Keratinocyte (primary cell): ENCODE measurements at regions not wholly inside any gene's neighbourhood (a gene's known extent, or its start where the extent isn't known, plus 50 kb on each side); places are given as distances from the start of the nearest gene placed in this dataset.

Experiments
- DNase-seq: peaks from one replicate; pipeline ENCODE4 v3.0.0-alpha.2; 2011; ENCODE audit warnings: low read depth, missing footprints, low spot score
- FAIRE-seq: peaks from 2 replicates; lab custom pipeline; 2011; peaks lifted over from hg19 to GRCh38; lab: Jason Lieb, UNC
- H2AFZ ChIP-seq: 2 replicates; pipeline ENCODE4 v1.6.0; 2012; ENCODE audit warnings: low read length, control low read depth, inconsistent platforms; ENCODE audit not compliant: control insufficient read depth
- H3K27ac ChIP-seq: 2 replicates; pipeline ENCODE4 v1.5.1; 2011; ENCODE audit warnings: low read length; ENCODE audit not compliant: control insufficient read depth, insufficient read depth
- H3K27me3 ChIP-seq: 3 replicates; pipeline ENCODE4 v1.6.0; 2011; ENCODE audit warnings: low read length; ENCODE audit not compliant: control insufficient read depth, insufficient read depth; ENCODE audit errors: extremely low read depth
- H3K36me3 ChIP-seq, 2 experiments: 2 replicates in 1 of 2; 3 replicates in 1 of 2; pipeline ENCODE4 v1.5.1; 2011; ENCODE audit warnings: low read length in 2 of 2, mild to moderate bottlenecking in 1 of 2; ENCODE audit not compliant: control insufficient read depth in 2 of 2, insufficient read depth in 2 of 2; ENCODE audit errors: extremely low read depth in 1 of 2
- H3K4me1 ChIP-seq: 3 replicates; pipeline ENCODE4 v1.5.1; 2011; ENCODE audit warnings: low read length; ENCODE audit not compliant: control insufficient read depth, insufficient read depth; ENCODE audit errors: extremely low read depth
- H3K4me2 ChIP-seq: 3 replicates; pipeline ENCODE4 v1.6.0; 2011; ENCODE audit warnings: low read depth, low read length; ENCODE audit not compliant: control insufficient read depth, insufficient read depth; ENCODE audit errors: extremely low read depth
- H3K4me3 ChIP-seq, 3 experiments: fragments of 200-600 bp in 1 of 3; sonication (generic) in 1 of 3; 2 replicates in 2 of 3; 3 replicates in 1 of 3; pipeline ENCODE4 v1.5.1; 2011 to 2016; ENCODE audit warnings: low read length in 3 of 3, mild to moderate bottlenecking in 3 of 3, control low read depth in 2 of 3, inconsistent platforms in 1 of 3, low read depth in 1 of 3, mixed read lengths in 1 of 3, mixed run types in 1 of 3, moderate library complexity in 1 of 3; ENCODE audit not compliant: control insufficient read depth in 2 of 3, insufficient read depth in 2 of 3; ENCODE audit errors: extremely low read depth in 1 of 3
- H3K79me2 ChIP-seq: 2 replicates; pipeline ENCODE4 v1.6.0; 2012; ENCODE audit warnings: low read length; ENCODE audit not compliant: control insufficient read depth, insufficient read depth
- H3K9ac ChIP-seq: 3 replicates; pipeline ENCODE4 v1.6.0; 2011; ENCODE audit warnings: low read length; ENCODE audit not compliant: control insufficient read depth, insufficient read depth; ENCODE audit errors: extremely low read depth
- H3K9me1 ChIP-seq: 3 replicates; pipeline ENCODE4 v1.6.0; 2011; ENCODE audit warnings: low read length; ENCODE audit not compliant: control insufficient read depth, insufficient read depth; ENCODE audit errors: extremely low read depth
- H3K9me3 ChIP-seq: 2 replicates; pipeline ENCODE4 v1.5.1; 2012; ENCODE audit warnings: low read depth, low read length; ENCODE audit not compliant: control insufficient read depth
- H4K20me1 ChIP-seq: 3 replicates; pipeline ENCODE4 v1.6.0; 2011; ENCODE audit warnings: low read length; ENCODE audit not compliant: control insufficient read depth, insufficient read depth; ENCODE audit errors: extremely low read depth
- EZH2 ChIP-seq: IDR thresholded peaks from one replicate; pipeline ENCODE4 v1.6.1; 2012; ENCODE audit warnings: inconsistent platforms, mild to moderate bottlenecking, low read length, moderate library complexity
- dilution Hi-C: fragments of 300-500 bp; cut with MboI; formaldehyde crosslinking; loops from one replicate; pipeline ENCODE4 v1.7.0; 2020; ENCODE audit warnings: low sequenced_read_pairs; ENCODE audit not compliant: extremely low pct_ligation_motif_present
- TF ChIP-seq, protein P1 (sequence below), 3 experiments: IDR thresholded peaks in 1 of 3; conservative IDR thresholded peaks in 1 of 3; optimal IDR thresholded peaks in 1 of 3; 2 replicates in 2 of 3; 3 replicates in 1 of 3; pipeline versions ENCODE3 to v1.5.1; 2011; ENCODE audit warnings: low read length in 3 of 3, mild to moderate bottlenecking in 3 of 3, moderate library complexity in 2 of 3, control low read depth in 1 of 3, inconsistent platforms in 1 of 3; ENCODE audit not compliant: insufficient read depth in 2 of 3; ENCODE audit errors: extremely low read depth in 1 of 3

DNA sequence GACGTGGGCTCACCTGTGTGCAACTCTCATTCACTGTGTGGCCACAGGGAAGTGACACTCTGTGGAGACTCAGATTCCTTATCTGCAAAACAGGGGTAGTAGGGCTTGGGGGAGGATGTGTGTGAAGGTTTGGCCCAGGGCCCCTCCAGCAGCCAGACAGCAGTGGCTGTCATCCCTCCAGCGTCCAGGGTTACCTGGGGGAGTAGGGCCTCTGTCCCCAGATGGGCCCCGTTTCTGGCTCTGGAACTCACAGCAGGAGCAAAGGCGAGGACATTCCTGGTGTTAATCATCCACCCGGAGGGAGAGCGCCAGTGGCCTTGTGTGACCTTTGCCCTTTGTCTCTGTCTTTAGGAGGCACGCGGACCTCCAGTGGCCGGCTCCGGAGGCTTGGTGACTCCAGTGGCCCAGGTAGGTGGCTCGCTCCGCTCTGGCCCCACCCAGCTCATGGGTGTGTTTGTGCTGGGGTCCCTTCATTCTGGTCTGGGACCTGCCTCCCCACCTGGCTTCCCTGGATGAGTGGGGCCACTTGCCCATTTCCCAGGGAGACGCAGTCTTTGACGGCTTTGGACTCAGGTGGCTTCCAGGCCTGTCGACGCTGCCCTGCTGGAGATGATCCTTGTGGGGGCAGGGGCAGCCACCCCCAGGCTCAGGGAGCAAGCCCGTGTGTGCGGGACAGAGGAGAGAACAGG is 166.2 kb downstream of the SEC14L1 start:
- H3K9ac ChIP-seq, result peak overlapping the region; percentile 40
- H2AFZ ChIP-seq, result no peak overlapping the region
- H4K20me1 ChIP-seq, result peaks cover 62% of the 10 kb centered on the region
- DNase-seq, result no peak
- H3K9me1 ChIP-seq, result peaks cover 37% of the 10 kb centered on the region
- peaks cover 82% of the 10 kb centered on the region for H3K79me2 ChIP-seq
- dilution Hi-C loops, result no loop called here
- FAIRE-seq, result no peak
- H3K4me1 ChIP-seq, result peaks cover 46% of the 10 kb centered on the region
- no peaks in the 10 kb centered on the region for H3K27me3 ChIP-seq
- H3K4me3 ChIP-seq, result no peak overlapping the region
- H3K27ac ChIP-seq, result peak overlapping the region; percentile 42
- peak overlapping the region; percentile 72 for H3K4me2 ChIP-seq
- no peaks in the 10 kb centered on the region for H3K9me3 ChIP-seq
- peaks cover 31 to 55% of the 10 kb centered on the region in 2 experiments for H3K36me3 ChIP-seq
- TF ChIP-seq EZH2, result no peak
- TF ChIP-seq, protein P1, sequence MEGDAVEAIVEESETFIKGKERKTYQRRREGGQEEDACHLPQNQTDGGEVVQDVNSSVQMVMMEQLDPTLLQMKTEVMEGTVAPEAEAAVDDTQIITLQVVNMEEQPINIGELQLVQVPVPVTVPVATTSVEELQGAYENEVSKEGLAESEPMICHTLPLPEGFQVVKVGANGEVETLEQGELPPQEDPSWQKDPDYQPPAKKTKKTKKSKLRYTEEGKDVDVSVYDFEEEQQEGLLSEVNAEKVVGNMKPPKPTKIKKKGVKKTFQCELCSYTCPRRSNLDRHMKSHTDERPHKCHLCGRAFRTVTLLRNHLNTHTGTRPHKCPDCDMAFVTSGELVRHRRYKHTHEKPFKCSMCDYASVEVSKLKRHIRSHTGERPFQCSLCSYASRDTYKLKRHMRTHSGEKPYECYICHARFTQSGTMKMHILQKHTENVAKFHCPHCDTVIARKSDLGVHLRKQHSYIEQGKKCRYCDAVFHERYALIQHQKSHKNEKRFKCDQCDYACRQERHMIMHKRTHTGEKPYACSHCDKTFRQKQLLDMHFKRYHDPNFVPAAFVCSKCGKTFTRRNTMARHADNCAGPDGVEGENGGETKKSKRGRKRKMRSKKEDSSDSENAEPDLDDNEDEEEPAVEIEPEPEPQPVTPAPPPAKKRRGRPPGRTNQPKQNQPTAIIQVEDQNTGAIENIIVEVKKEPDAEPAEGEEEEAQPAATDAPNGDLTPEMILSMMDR (optimal IDR thresholded peaks at IDR 0.05 in 1 of 3, IDR thresholded peaks at IDR 0.05 in 1 of 3, conservative IDR thresholded peaks at IDR 0.05 in 1 of 3; ENCODE audit: extremely low read depth in 1 of 3, insufficient read depth in 2 of 3, low read length in 3 of 3), result no peak

DNA sequence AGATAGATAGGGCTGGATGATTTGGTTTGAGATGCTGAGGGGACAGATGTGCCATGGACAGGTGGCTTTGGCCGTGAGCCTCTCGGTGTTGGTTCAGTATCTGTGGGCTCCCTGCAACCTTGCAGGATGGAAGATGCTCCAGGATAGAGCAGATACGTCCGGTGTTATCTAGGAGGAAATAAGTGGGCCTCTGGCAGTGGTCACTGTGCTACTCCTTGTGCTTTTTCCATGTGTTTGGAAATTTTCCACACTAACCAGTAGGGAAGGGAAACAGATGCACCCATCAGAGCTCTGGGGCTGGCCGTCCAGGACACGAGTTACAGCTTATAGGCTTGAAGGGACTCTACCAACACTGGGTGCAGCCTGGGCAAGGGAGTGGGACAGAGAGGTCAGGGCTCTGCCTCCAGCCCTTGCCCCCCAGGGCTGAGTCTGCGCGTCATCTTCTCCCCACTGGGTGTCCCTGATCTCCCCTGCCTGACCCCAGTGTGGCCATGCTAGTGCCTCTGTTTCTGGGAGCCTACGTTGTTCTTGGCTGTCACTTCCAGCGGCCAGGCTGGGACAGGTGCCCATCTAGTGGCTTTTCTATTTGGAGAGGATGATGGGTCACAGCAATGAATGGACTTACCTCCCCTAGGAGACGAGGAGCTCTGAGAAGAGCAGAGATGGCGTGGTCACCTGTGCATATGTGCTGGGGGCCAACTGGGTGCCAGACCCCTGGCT is 166.9 kb downstream of the SEC14L1 start:
- no peak for DNase-seq
- no peak overlapping the region for H3K4me3 ChIP-seq
- peaks cover 38 to 61% of the 10 kb centered on the region in 2 experiments for H3K36me3 ChIP-seq
- peaks cover 37% of the 10 kb centered on the region for H3K9me1 ChIP-seq
- no peak overlapping the region for H3K4me2 ChIP-seq
- peaks cover 46% of the 10 kb centered on the region for H3K4me1 ChIP-seq
- no peak overlapping the region for H3K9ac ChIP-seq
- dilution Hi-C loops, result no loop called here
- H3K27me3 ChIP-seq, result no peaks in the 10 kb centered on the region
- peaks cover 84% of the 10 kb centered on the region for H3K79me2 ChIP-seq
- H2AFZ ChIP-seq, result no peak overlapping the region
- H3K9me3 ChIP-seq, result no peaks in the 10 kb centered on the region
- H3K27ac ChIP-seq, result no peak overlapping the region
- no peak for FAIRE-seq
- TF ChIP-seq, protein P1 (optimal IDR thresholded peaks at IDR 0.05 in 1 of 3, IDR thresholded peaks at IDR 0.05 in 1 of 3, conservative IDR thresholded peaks at IDR 0.05 in 1 of 3; ENCODE audit: extremely low read depth in 1 of 3, insufficient read depth in 2 of 3, low read length in 3 of 3), result no peak
- no peak for TF ChIP-seq EZH2
- H4K20me1 ChIP-seq, result peaks cover 66% of the 10 kb centered on the region
